ELR (cell line): ENCODE measurements at regions not wholly inside any gene's neighbourhood (a gene's known extent, or its start where the extent isn't known, plus 50 kb on each side); places are given as distances from the start of the nearest gene placed in this dataset.

Experiments
- DNase-seq: peaks from one replicate; pipeline ENCODE4 v3.0.0-alpha.2; 2015; ENCODE audit warnings: low read depth

- DNase-seq = no peak
Observed at GRCh38 chr12:42670719-42671118, 81.2 kb upstream of the PRICKLE1 start.

DNA sequence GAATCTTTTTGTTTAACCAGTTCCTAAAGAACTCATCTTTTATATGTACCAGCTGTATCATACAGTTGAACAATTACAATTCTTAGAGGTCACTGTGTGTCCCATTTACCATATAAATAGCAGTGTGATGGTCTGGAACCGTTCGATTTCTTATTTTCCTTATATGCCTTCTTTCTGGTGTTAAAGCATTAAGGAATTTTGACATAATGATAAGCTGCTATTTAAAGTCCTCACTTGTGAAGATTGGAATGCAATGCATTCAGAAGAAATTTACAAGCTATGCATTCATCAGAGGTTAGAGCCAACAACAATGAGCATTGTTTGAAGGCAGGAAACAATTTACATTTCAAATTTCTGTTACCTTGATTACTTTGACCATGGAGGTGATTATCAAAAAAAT lies 80.0 kb upstream of the PRICKLE1 start:
- DNase-seq = no peak

- peak; percentile 35 for DNase-seq
Observed at GRCh38 chr12:42666671-42667243, 77.2 kb upstream of the PRICKLE1 start.

DNA sequence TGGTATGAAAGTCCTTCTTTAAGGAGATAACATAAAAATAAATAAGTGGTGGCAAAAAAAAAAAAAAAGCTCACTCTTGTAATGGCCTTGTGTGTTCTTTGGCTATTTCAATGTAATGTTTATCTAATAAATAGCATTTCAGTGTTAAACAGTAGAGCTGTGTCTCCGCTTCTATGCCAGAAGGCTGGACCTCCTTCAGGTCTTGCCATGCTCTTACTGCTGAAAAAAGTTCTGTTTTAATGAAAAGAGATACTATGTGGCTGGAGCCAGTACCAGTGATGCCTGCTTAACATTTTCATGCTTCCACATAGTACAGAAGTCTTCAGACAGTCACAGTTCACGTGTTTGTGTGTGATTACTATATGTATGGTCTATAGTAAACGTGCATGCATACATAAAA lies 74.1 kb upstream of the PRICKLE1 start:
- DNase-seq = no peak

GRCh38 chr12:42660968-42661937 lies 71.7 kb upstream of the PRICKLE1 start:
- no peak for DNase-seq

- no peak for DNase-seq
Observed at GRCh38 chr12:42660117-42660516, 70.6 kb upstream of the PRICKLE1 start.

GRCh38 chr12:42652048-42652447 lies 62.5 kb upstream of the PRICKLE1 start:
- DNase-seq = peak; percentile 6

GRCh38 chr12:42648061-42648460 lies 58.5 kb upstream of the PRICKLE1 start:
- no peak for DNase-seq

GRCh38 chr12:42643881-42644579 lies 54.5 kb upstream of the PRICKLE1 start:
- no peak for DNase-seq

DNA sequence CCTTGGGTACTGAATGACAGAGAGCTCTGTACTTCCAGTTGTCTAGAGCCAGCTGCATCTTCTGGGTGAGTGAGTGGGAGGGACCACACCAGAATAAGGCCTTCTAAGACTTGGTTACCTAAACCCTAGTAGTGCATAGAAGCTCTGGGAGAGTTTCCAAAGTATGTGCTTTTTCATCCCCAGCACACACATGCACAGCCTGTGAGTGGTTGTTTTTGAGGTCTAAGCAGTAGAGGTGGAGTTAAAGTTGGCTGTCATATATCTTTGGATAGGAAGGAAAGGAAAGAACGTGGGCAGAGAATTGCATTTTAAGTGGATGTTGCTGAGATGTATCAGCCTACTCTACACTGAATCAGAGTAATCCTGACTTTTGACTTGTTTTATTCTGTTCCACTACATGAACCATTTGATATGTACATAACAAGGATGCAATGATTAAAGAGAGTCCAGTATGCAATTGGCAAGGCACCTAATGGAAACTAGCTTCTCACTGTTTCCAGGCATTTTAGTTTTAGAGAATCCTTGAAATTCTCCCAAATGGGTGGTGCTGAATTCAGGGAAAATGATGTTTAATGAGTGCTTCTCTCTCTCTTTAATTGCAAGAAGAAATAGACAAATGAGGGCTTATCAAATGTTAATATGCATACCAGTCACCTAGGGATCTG lies 51.8 kb upstream of the PRICKLE1 start:
- no peak for DNase-seq

- no peak for DNase-seq
Observed at GRCh38 chr12:42640391-42640790, 50.8 kb upstream of the PRICKLE1 start.

GRCh38 chr12:42639556-42639955 lies 50.0 kb upstream of the PRICKLE1 start:
- no peak for DNase-seq
